GM12878 (cell line): ENCODE measurements at regions not wholly inside any gene's neighbourhood (a gene's known extent, or its start where the extent isn't known, plus 50 kb on each side); places are given as distances from the start of the nearest gene placed in this dataset.

Source experiments
- ATAC-seq: fragments of 200-7000 bp; cut with Tn5 transposase; 3 replicates; pipeline ENCODE4 v1.9.1; 2020; ENCODE audit warnings: mild to moderate bottlenecking, moderate library complexity
- BruUV-seq: library from RNA; stranded (reverse); fragments of 400-500 nt; replicated peaks from 2 replicates; lab custom pipeline; 2021; lab: Mats Ljungman, UMichigan
- CTCF ChIA-PET: fragments of 300-600 bp; sonication (Branson Sonifier 250); formaldehyde crosslinking; extraction: SDS; loops from one replicate; lab custom pipeline; 2021; ENCODE audit warnings: inconsistent platforms; lab: Yijun Ruan, JAX
- POLR2A ChIA-PET: fragments of 350-600 bp; formaldehyde crosslinking; extraction: SDS; loops from one replicate; lab custom pipeline; 2021; ENCODE audit warnings: inconsistent platforms; lab: Charles Lee
- RAD21 ChIA-PET: fragments of 300-600 bp; sonication (Branson Sonifier 250); formaldehyde crosslinking; loops from one replicate; lab custom pipeline; 2023; ENCODE audit warnings: antibody characterized with exemption; ENCODE audit not compliant: unreplicated experiment; lab: Charles Lee
- SMC1A ChIA-PET: fragments of 300-600 bp; sonication (Branson Sonifier 250); formaldehyde crosslinking; loops from one replicate; lab custom pipeline; 2023; ENCODE audit not compliant: unreplicated experiment, uncharacterized antibody; lab: Charles Lee
- DNase-seq: peaks from one replicate; pipeline ENCODE4 v3.0.0-alpha.2; 2011; ENCODE audit warnings: low read depth, low spot score
- FAIRE-seq: peaks from 3 replicates; lab custom pipeline; 2011; peaks lifted over from hg19 to GRCh38; lab: Jason Lieb, UNC
- H2AFZ ChIP-seq: 2 replicates; pipeline ENCODE4 v1.6.0; 2011; ENCODE audit warnings: low read depth, low read length, control low read depth; ENCODE audit not compliant: control insufficient read depth
- H3K27ac ChIP-seq: 2 replicates; pipeline ENCODE4 v1.5.1; 2011; ENCODE audit warnings: control low read depth; ENCODE audit not compliant: control insufficient read depth, insufficient read depth
- H3K27me3 ChIP-seq, 2 experiments: replicated peaks in 1 of 2; 2 replicates each; pipeline versions ENCODE4 v1.6.0 to v1.6.1; 2011; ENCODE audit warnings: low read length in 1 of 2; ENCODE audit not compliant: control insufficient read depth in 2 of 2, insufficient read depth in 2 of 2
- H3K36me3 ChIP-seq, 2 experiments: 2 replicates each; pipeline ENCODE4 v1.5.1; 2011; ENCODE audit warnings: low read length in 1 of 2; ENCODE audit not compliant: control insufficient read depth in 2 of 2, insufficient read depth in 2 of 2
- H3K4me1 ChIP-seq: 2 replicates; pipeline ENCODE4 v1.6.1; 2011; ENCODE audit warnings: mild to moderate bottlenecking, low read length, moderate library complexity, mixed read lengths; ENCODE audit not compliant: control insufficient read depth, insufficient read depth
- H3K4me2 ChIP-seq: 2 replicates; pipeline ENCODE4 v1.6.0; 2011; ENCODE audit warnings: control low read depth; ENCODE audit not compliant: control insufficient read depth, insufficient read depth
- H3K4me3 ChIP-seq: fragments of 200-600 bp; sonication (generic); 2 replicates; pipeline ENCODE4 v1.5.1; 2016
- H3K79me2 ChIP-seq: 2 replicates; pipeline ENCODE4 v1.6.0; 2011; ENCODE audit warnings: low read length; ENCODE audit not compliant: control insufficient read depth, insufficient read depth
- H3K9ac ChIP-seq: 2 replicates; pipeline ENCODE4 v1.8.0; 2011; ENCODE audit warnings: low read length, control low read depth, mixed read lengths; ENCODE audit not compliant: control insufficient read depth, insufficient read depth
- H3K9me3 ChIP-seq: replicated peaks from 3 replicates; pipeline ENCODE4 v1.5.1; 2011; ENCODE audit warnings: mild to moderate bottlenecking, low read length; ENCODE audit not compliant: control insufficient read depth, insufficient read depth
- H4K20me1 ChIP-seq: 2 replicates; pipeline ENCODE4 v1.6.0; 2011; ENCODE audit not compliant: control insufficient read depth, insufficient read depth
- BACH1 ChIP-seq: fragments of 450-650 bp; IDR thresholded peaks from 2 replicates; pipeline ENCODE4 v1.6.1; 2017; ENCODE audit warnings: mild to moderate bottlenecking, borderline replicate concordance
- CBFB ChIP-seq: IDR thresholded peaks from 2 replicates; pipeline ENCODE4 v1.6.1; 2016; ENCODE audit warnings: antibody characterized with exemption, low read depth
- CREB1 ChIP-seq: IDR thresholded peaks from 2 replicates; pipeline ENCODE4 v1.6.1; 2012; ENCODE audit warnings: low read depth, mild to moderate bottlenecking, inconsistent platforms
- PAX5 ChIP-seq: IDR thresholded peaks from 2 replicates; pipeline ENCODE4 v1.6.1; 2011; ENCODE audit warnings: low read depth, low read length, borderline replicate concordance
- POLR2AphosphoS2 ChIP-seq: IDR thresholded peaks from 2 replicates; pipeline ENCODE4 v1.6.1; 2011; ENCODE audit warnings: low read depth, mild to moderate bottlenecking, low read length, improper control_type of control experiment, moderate library complexity
- SMC3 ChIP-seq: IDR thresholded peaks from 2 replicates; pipeline ENCODE4 v1.6.1; 2011; ENCODE audit warnings: low read length, improper control_type of control experiment, borderline replicate concordance
- STAT3 ChIP-seq: IDR thresholded peaks from 2 replicates; pipeline ENCODE4 v1.6.1; 2011; ENCODE audit warnings: low read depth, low read length, improper control_type of control experiment
- ZNF622 ChIP-seq: fragments of 450-650 bp; IDR thresholded peaks from 2 replicates; pipeline ENCODE4 v1.6.1; 2017; ENCODE audit warnings: mild to moderate bottlenecking, inconsistent platforms
- WGBS: methylation state at CpG from one replicate; pipeline ENCODE4 v1.1.6; 2016; ENCODE audit warnings: low lambda C conversion rate; ENCODE audit not compliant: insufficient replicate concordance, insufficient coverage; ENCODE audit errors: missing lambda C conversion rate; 5-methylcytosine and 5-hydroxymethylcytosine counted together
- in situ Hi-C: fragments of 300-500 bp; cut with MboI; formaldehyde crosslinking; loops from 9 replicates; pipeline ENCODE4 v1.14.3; 2018; ENCODE audit warnings: mixed read lengths
- intact Hi-C: fragments of 100-400 bp; cut with micrococcal nuclease; formaldehyde crosslinking; loops from one replicate; pipeline ENCODE4 v1.14.2; 2022; ENCODE audit not compliant: unreplicated experiment
- TF ChIP-seq, protein P1 (sequence below): fragments of 450-650 bp; IDR thresholded peaks from 2 replicates; pipeline ENCODE4 v1.6.1; 2016; ENCODE audit warnings: mild to moderate bottlenecking
- TF ChIP-seq, protein P2 (sequence below): IDR thresholded peaks from 2 replicates; pipeline ENCODE4 v1.6.1; 2012; ENCODE audit warnings: low read depth, low read length, improper control_type of control experiment
- TF ChIP-seq, protein P3 (sequence below): IDR thresholded peaks from 2 replicates; pipeline ENCODE4 v1.6.1; 2012; ENCODE audit warnings: improper control_type of control experiment, low read depth, low read length; ENCODE audit not compliant: insufficient replicate concordance
- TF ChIP-seq, protein P4 (sequence below): IDR thresholded peaks from 2 replicates; pipeline ENCODE4 v1.6.1; 2012; ENCODE audit warnings: low read depth, low read length, improper control_type of control experiment

DNA sequence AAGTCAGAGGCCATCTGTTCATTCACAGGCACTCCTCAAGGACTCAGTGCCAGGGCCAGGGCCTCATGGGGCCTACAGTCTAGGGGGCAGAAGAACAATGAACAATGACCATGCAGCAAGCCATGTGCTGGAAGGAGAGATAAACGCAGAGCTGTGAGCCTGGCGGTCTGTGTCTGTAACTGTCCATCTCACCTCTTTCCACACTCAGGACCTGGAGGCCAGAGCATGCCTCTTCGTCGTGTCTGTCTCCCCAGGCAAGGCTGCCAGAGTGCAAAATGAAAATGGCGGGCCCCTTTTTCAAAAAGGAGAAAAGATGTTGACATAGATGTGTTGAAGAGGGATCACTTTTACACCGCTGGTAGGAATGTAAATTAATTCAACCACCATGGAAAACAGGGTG lies 78.5 kb downstream of the MSX1 start (continued):
- TF ChIP-seq, protein P1, sequence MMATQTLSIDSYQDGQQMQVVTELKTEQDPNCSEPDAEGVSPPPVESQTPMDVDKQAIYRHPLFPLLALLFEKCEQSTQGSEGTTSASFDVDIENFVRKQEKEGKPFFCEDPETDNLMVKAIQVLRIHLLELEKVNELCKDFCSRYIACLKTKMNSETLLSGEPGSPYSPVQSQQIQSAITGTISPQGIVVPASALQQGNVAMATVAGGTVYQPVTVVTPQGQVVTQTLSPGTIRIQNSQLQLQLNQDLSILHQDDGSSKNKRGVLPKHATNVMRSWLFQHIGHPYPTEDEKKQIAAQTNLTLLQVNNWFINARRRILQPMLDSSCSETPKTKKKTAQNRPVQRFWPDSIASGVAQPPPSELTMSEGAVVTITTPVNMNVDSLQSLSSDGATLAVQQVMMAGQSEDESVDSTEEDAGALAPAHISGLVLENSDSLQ, result no peak
- TF ChIP-seq BACH1 (no peak), STAT3 (no peak)

DNA sequence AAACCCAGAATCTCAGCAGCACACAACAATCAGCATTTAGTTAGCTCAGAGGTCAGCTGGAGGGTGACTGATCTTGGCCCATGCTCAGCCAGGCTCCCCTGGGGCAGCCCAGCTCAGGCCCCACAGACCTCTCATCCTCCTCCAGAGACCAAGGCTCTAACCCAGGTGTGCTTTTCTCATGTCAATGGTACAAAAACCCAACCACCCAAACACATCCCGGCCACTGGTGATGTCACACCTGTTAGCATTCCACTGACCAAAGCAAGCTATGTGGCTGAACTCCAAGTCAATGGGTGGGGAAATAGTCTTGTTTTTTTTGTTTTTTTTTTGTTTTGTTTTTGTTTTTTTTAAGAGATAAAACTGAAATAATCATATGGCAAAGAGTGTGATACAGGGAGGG lies 77.5 kb downstream of the CYTL1 start:
- Histone ChIP-seq H3K79me2 (no peaks in the 10 kb centered on the region), H3K27ac (no peak overlapping the region), H3K9ac (no peak overlapping the region), H2AFZ (no peak overlapping the region), H3K4me2 (no peak overlapping the region), H3K27me3 (no peaks in the 10 kb centered on the region; a peak in 1 of 4 replicates), H3K36me3 (no peaks in the 10 kb centered on the region), H3K4me1 (peaks cover 9% of the 10 kb centered on the region), H3K4me3 (no peak overlapping the region), H4K20me1 (no peaks in the 10 kb centered on the region), H3K9me3 (no peaks in the 10 kb centered on the region; the same call in 2 of the 3 replicates)
- POLR2A ChIA-PET, result no interaction called here
- FAIRE-seq (no peak), ATAC-seq (no peak), DNase-seq (no peak)
- whole genome bisulfite sequencing, result 0% methylated on average over 1 of the region's 1 CpG
- SMC1A ChIA-PET, result no interaction called here
- RAD21 ChIA-PET, result no interaction called here
- CTCF ChIA-PET, result no interaction called here
- in situ Hi-C loops, result no loop called here
- intact Hi-C loops, result no loop called here
- no peak for TF ChIP-seq POLR2AphosphoS2
- TF ChIP-seq CREB1, result no peak
- TF ChIP-seq, protein P2, sequence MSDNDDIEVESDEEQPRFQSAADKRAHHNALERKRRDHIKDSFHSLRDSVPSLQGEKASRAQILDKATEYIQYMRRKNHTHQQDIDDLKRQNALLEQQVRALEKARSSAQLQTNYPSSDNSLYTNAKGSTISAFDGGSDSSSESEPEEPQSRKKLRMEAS, result no peak
- TF ChIP-seq ZNF622, result no peak
- TF ChIP-seq PAX5, result no peak
- TF ChIP-seq, protein P3, sequence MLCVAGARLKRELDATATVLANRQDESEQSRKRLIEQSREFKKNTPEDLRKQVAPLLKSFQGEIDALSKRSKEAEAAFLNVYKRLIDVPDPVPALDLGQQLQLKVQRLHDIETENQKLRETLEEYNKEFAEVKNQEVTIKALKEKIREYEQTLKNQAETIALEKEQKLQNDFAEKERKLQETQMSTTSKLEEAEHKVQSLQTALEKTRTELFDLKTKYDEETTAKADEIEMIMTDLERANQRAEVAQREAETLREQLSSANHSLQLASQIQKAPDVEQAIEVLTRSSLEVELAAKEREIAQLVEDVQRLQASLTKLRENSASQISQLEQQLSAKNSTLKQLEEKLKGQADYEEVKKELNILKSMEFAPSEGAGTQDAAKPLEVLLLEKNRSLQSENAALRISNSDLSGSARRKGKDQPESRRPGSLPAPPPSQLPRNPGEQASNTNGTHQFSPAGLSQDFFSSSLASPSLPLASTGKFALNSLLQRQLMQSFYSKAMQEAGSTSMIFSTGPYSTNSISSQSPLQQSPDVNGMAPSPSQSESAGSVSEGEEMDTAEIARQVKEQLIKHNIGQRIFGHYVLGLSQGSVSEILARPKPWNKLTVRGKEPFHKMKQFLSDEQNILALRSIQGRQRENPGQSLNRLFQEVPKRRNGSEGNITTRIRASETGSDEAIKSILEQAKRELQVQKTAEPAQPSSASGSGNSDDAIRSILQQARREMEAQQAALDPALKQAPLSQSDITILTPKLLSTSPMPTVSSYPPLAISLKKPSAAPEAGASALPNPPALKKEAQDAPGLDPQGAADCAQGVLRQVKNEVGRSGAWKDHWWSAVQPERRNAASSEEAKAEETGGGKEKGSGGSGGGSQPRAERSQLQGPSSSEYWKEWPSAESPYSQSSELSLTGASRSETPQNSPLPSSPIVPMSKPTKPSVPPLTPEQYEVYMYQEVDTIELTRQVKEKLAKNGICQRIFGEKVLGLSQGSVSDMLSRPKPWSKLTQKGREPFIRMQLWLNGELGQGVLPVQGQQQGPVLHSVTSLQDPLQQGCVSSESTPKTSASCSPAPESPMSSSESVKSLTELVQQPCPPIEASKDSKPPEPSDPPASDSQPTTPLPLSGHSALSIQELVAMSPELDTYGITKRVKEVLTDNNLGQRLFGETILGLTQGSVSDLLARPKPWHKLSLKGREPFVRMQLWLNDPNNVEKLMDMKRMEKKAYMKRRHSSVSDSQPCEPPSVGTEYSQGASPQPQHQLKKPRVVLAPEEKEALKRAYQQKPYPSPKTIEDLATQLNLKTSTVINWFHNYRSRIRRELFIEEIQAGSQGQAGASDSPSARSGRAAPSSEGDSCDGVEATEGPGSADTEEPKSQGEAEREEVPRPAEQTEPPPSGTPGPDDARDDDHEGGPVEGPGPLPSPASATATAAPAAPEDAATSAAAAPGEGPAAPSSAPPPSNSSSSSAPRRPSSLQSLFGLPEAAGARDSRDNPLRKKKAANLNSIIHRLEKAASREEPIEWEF, result no peak
- TF ChIP-seq CBFB, result no peak
- TF ChIP-seq, protein P4, sequence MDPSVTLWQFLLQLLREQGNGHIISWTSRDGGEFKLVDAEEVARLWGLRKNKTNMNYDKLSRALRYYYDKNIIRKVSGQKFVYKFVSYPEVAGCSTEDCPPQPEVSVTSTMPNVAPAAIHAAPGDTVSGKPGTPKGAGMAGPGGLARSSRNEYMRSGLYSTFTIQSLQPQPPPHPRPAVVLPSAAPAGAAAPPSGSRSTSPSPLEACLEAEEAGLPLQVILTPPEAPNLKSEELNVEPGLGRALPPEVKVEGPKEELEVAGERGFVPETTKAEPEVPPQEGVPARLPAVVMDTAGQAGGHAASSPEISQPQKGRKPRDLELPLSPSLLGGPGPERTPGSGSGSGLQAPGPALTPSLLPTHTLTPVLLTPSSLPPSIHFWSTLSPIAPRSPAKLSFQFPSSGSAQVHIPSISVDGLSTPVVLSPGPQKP, result no peak
- TF ChIP-seq SMC3, result no peak
- BruUV-seq, result no TSS peak
